B cell (primary cell): ENCODE measurements at regions not wholly inside any gene's neighbourhood (a gene's known extent, or its start where the extent isn't known, plus 50 kb on each side); places are given as distances from the start of the nearest gene placed in this dataset.
"Not testable (repeated sequence)": the region's sequence is repeated elsewhere in the genome, so short reads cannot be mapped to it uniquely, and the experiment has no call there.

Source experiments
- ATAC-seq: fragments of 200-7000 bp; cut with Tn5 transposase; one replicate; pipeline ENCODE4 v1.10.0; 2021; ENCODE audit warnings: low read depth, mild to moderate bottlenecking, moderate number of reproducible peaks, moderate library complexity
- CTCF ChIA-PET: fragments of 350-600 bp; sonication (Branson Sonifier 250); formaldehyde crosslinking; loops from one replicate; lab custom pipeline; 2021; ENCODE audit warnings: antibody characterized with exemption, inconsistent platforms; lab: Charles Lee
- POLR2A ChIA-PET: fragments of 350-600 bp; sonication (Branson Sonifier 250); formaldehyde crosslinking; loops from one replicate; lab custom pipeline; 2021; ENCODE audit warnings: antibody characterized with exemption; lab: Charles Lee
- DNase-seq: peaks from one replicate; pipeline ENCODE4 v3.0.0; 2013
- H2AFZ ChIP-seq: 2 replicates; pipeline ENCODE4 v1.6.1; 2012; ENCODE audit warnings: mild to moderate bottlenecking, low read depth, low read length; ENCODE audit not compliant: insufficient read depth, poor library complexity, severe bottlenecking
- H3K27ac ChIP-seq, 2 donors: 1 replicate in 1 of 2; 2 replicates in 1 of 2; pipeline ENCODE4 v1.5.1; 2012 to 2013; ENCODE audit warnings: low read length in 2 of 2, mild to moderate bottlenecking in 2 of 2, moderate library complexity in 1 of 2
- H3K27me3 ChIP-seq, 4 experiments: fragments of 200-600 bp in 1 of 4; sonication (generic) in 1 of 4; replicated peaks in 1 of 4; 1 replicate in 2 of 4; 2 replicates in 2 of 4; pipeline versions ENCODE4 v1.6.1 to v1.7.0; 2013 to 2016; ENCODE audit warnings: low read length in 3 of 4, mild to moderate bottlenecking in 2 of 4, mixed read lengths in 1 of 4, moderate library complexity in 1 of 4; ENCODE audit not compliant: insufficient read depth in 4 of 4, control insufficient read depth in 3 of 4; ENCODE audit errors: control extremely low read depth in 1 of 4
- H3K36me3 ChIP-seq, 2 experiments: replicated peaks in 1 of 2; 1 replicate in 1 of 2; 2 replicates in 1 of 2; pipeline versions ENCODE4 v1.6.1 to v1.7.1; 2013; ENCODE audit warnings: low read length in 1 of 2; ENCODE audit not compliant: insufficient read depth in 2 of 2, control insufficient read depth in 1 of 2; ENCODE audit errors: control extremely low read depth in 1 of 2, extremely low read depth in 1 of 2
- H3K4me1 ChIP-seq, 2 donors: fragments of 200-600 bp in 1 of 2; sonication (generic) in 1 of 2; 1 replicate in 1 of 2; 2 replicates in 1 of 2; pipeline versions ENCODE4 v1.5.1 to v1.6.1; 2013 to 2017; ENCODE audit warnings: low read length in 2 of 2; ENCODE audit not compliant: control insufficient read depth in 2 of 2, insufficient read depth in 2 of 2
- H3K4me2 ChIP-seq: replicated peaks from 2 replicates; pipeline ENCODE3; 2012; ENCODE audit warnings: mild to moderate bottlenecking, low read depth, low read length; ENCODE audit not compliant: poor library complexity, severe bottlenecking
- H3K4me3 ChIP-seq, 5 experiments: fragments of 200-600 bp in 1 of 5; sonication (generic) in 1 of 5; 1 replicate in 3 of 5; 2 replicates in 2 of 5; pipeline versions ENCODE4 v1.5.1 to v1.7.0; 2011 to 2016; ENCODE audit warnings: low read length in 4 of 5, mild to moderate bottlenecking in 4 of 5, low read depth in 2 of 5, control low read depth in 1 of 5, moderate library complexity in 1 of 5; ENCODE audit not compliant: insufficient read depth in 1 of 5; ENCODE audit errors: control extremely low read depth in 1 of 5, extremely low read depth in 1 of 5
- H3K79me2 ChIP-seq: fragments of 200-600 bp; sonication (generic); one replicate; pipeline ENCODE4 v1.6.0; 2016; ENCODE audit warnings: low read length; ENCODE audit not compliant: control insufficient read depth, insufficient read depth
- H3K9ac ChIP-seq: fragments of 200-600 bp; sonication (generic); 2 replicates; pipeline ENCODE4 v1.6.1; 2017; ENCODE audit warnings: mild to moderate bottlenecking, low read length, moderate library complexity
- H3K9me3 ChIP-seq, 3 donors: one replicate each; pipeline versions ENCODE4 v1.6.1 to v1.7.1; 2013; ENCODE audit warnings: low read length in 2 of 3; ENCODE audit not compliant: control insufficient read depth in 2 of 3, insufficient read depth in 1 of 3; ENCODE audit errors: control extremely low read depth in 1 of 3
- H4K20me1 ChIP-seq: 2 replicates; pipeline ENCODE4 v1.6.0; 2012; ENCODE audit warnings: mild to moderate bottlenecking, low read length; ENCODE audit not compliant: insufficient read depth, control insufficient read depth, poor library complexity, severe bottlenecking
- H3K27ac Mint-ChIP-seq: one replicate; pipeline ENCODE4 v1.8.0; 2021; ENCODE audit warnings: mixed read lengths
- H3K27me3 Mint-ChIP-seq: one replicate; pipeline ENCODE4 v1.8.0; 2021; ENCODE audit warnings: mixed read lengths
- H3K4me1 Mint-ChIP-seq: one replicate; pipeline ENCODE4 v1.8.0; 2021; ENCODE audit warnings: mixed read lengths
- H3K4me3 Mint-ChIP-seq: one replicate; pipeline ENCODE4 v1.8.0; 2021; ENCODE audit warnings: mixed read lengths
- H3K9me3 Mint-ChIP-seq: one replicate; pipeline ENCODE4 v1.8.0; 2022; ENCODE audit warnings: mixed read lengths; ENCODE audit not compliant: insufficient read depth
- EZH2 ChIP-seq: IDR thresholded peaks from 2 replicates; pipeline ENCODE4 v1.6.1; 2012; ENCODE audit warnings: borderline replicate concordance, low read depth, mild to moderate bottlenecking, moderate library complexity, low read length; ENCODE audit not compliant: insufficient read depth, poor library complexity, severe bottlenecking
- WGBS: methylation state at CpG from one replicate; pipeline ENCODE4 v1.1.5; 2013; ENCODE audit warnings: missing lambda C conversion rate; ENCODE audit not compliant: insufficient coverage; 5-methylcytosine and 5-hydroxymethylcytosine counted together
- intact Hi-C: fragments of 100-400 bp; cut with micrococcal nuclease; formaldehyde crosslinking; loops from one replicate; pipeline ENCODE4 v1.10.0; 2022
- TF ChIP-seq, protein P1 (sequence below): fragments of 200-600 bp; IDR thresholded peaks from one replicate; pipeline ENCODE4 v1.8.0; 2022; ENCODE audit warnings: antibody characterized with exemption, mild to moderate bottlenecking

- H3K4me1 Mint-ChIP-seq: peaks cover under 1% of the 10 kb centered on the region
Observed at GRCh38 chr14:30275604-30276003, 283.4 kb upstream of the G2E3 start.

GRCh38 chr14:30277268-30277667, 281.7 kb upstream of the G2E3 start:
- no peaks in the 10 kb centered on the region for H4K20me1 ChIP-seq
- Mint-ChIP-seq H3K4me1 (no peaks in the 10 kb centered on the region), H3K9me3 (no peaks in the 10 kb centered on the region), H3K4me3 (no peak overlapping the region), H3K27ac (no peak overlapping the region), H3K27me3 (no peaks in the 10 kb centered on the region)
- DNase-seq: no peak
- H3K27me3 ChIP-seq: no peaks in the 10 kb centered on the region
- WGBS: 82% methylated on average over 2 of the region's 2 CpGs
- H3K27ac ChIP-seq: no peak overlapping the region
- ATAC-seq: no peak
- H3K4me2 ChIP-seq: no peak overlapping the region
- no peaks in the 10 kb centered on the region for H3K4me1 ChIP-seq
- H3K9me3 ChIP-seq: no peaks in the 10 kb centered on the region
- no peak overlapping the region for H3K9ac ChIP-seq
- TF ChIP-seq, protein P1, sequence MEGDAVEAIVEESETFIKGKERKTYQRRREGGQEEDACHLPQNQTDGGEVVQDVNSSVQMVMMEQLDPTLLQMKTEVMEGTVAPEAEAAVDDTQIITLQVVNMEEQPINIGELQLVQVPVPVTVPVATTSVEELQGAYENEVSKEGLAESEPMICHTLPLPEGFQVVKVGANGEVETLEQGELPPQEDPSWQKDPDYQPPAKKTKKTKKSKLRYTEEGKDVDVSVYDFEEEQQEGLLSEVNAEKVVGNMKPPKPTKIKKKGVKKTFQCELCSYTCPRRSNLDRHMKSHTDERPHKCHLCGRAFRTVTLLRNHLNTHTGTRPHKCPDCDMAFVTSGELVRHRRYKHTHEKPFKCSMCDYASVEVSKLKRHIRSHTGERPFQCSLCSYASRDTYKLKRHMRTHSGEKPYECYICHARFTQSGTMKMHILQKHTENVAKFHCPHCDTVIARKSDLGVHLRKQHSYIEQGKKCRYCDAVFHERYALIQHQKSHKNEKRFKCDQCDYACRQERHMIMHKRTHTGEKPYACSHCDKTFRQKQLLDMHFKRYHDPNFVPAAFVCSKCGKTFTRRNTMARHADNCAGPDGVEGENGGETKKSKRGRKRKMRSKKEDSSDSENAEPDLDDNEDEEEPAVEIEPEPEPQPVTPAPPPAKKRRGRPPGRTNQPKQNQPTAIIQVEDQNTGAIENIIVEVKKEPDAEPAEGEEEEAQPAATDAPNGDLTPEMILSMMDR: no peak
- ChIA-PET CTCF (no interaction called here), POLR2A (no interaction called here)
- intact Hi-C loops: no loop called here
- no peaks in the 10 kb centered on the region for H3K79me2 ChIP-seq
- no peaks in the 10 kb centered on the region for H3K36me3 ChIP-seq
- H2AFZ ChIP-seq: no peak overlapping the region
- H3K4me3 ChIP-seq: no peak overlapping the region

More at GRCh38 chr14:30275604-30276003, 283.4 kb upstream of the G2E3 start:
- DNase-seq: no peak
- Histone ChIP-seq H3K9ac (no peak overlapping the region), H3K27me3 (no peaks in the 10 kb centered on the region), H3K4me1 (peaks cover 0 to under 1% of the 10 kb centered on the region in 2 donors), H2AFZ (no peak overlapping the region), H4K20me1 (no peaks in the 10 kb centered on the region), H3K4me2 (no peak overlapping the region), H3K4me3 (no peak overlapping the region), H3K27ac (no peak overlapping the region), H3K9me3 (peaks cover 0 to 1% (median 0%) of the 10 kb centered on the region in 3 donors), H3K36me3 (no peaks in the 10 kb centered on the region), H3K79me2 (no peaks in the 10 kb centered on the region)
- H3K27ac Mint-ChIP-seq: no peak overlapping the region
- WGBS: 71% methylated on average over 1 of the region's 3 CpGs
- no peaks in the 10 kb centered on the region for H3K9me3 Mint-ChIP-seq
- H3K4me3 Mint-ChIP-seq: no peak overlapping the region
- no peaks in the 10 kb centered on the region for H3K27me3 Mint-ChIP-seq
- CTCF ChIA-PET: no interaction called here
- ATAC-seq: no peak
- intact Hi-C loops: no loop called here
- no peak for TF ChIP-seq EZH2
- TF ChIP-seq, protein P1: no peak
- POLR2A ChIA-PET: no interaction called here

DNA sequence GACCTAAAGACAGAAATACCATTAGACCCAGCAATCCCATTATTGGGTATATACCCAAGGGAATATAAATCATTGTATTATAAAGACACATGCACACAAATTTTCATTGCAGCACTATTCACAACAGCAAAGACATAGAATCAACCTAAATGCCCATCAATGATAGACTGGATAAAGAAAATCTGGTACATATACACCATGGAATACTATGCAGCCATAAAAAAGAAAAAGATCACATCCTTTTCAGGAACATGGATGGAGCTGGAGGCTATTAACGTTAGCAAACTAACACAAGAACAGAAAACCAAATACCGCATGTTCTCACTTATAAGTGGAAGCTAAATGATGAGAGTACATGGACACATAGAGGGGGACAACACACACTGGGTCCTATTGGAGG, 280.1 kb upstream of the G2E3 start:
- H4K20me1 ChIP-seq, H3K4me1 Mint-ChIP-seq, H3K4me2 ChIP-seq, H3K27me3 ChIP-seq, H3K36me3 ChIP-seq, H3K9ac ChIP-seq, H3K27ac ChIP-seq, H3K4me1 ChIP-seq, ATAC-seq, H3K27me3 Mint-ChIP-seq, H2AFZ ChIP-seq, H3K9me3 ChIP-seq, H3K4me3 ChIP-seq, H3K27ac Mint-ChIP-seq, H3K79me2 ChIP-seq, H3K9me3 Mint-ChIP-seq, POLR2A ChIA-PET, DNase-seq, H3K4me3 Mint-ChIP-seq, intact Hi-C loops: not testable (repeated sequence)
- WGBS: no CpG with 5 or more reads among the region's 2 CpGs
- CTCF ChIA-PET: interaction anchor here (1.5 kb wide), 1 partner anchor 9 kb away, joined by 6 read pairs; no protein-coding TSS in a partner anchor
